GM18517 (cell line): ENCODE measurements at regions not wholly inside any gene's neighbourhood (a gene's known extent, or its start where the extent isn't known, plus 50 kb on each side); places are given as distances from the start of the nearest gene placed in this dataset.

Experiments used
- ATAC-seq: cut with Tn5 transposase; IDR thresholded peaks from one replicate; pipeline ENCODE4 v1.9.1; 2021; ENCODE audit warnings: mild to moderate bottlenecking, moderate library complexity; ENCODE audit not compliant: unreplicated experiment

DNA sequence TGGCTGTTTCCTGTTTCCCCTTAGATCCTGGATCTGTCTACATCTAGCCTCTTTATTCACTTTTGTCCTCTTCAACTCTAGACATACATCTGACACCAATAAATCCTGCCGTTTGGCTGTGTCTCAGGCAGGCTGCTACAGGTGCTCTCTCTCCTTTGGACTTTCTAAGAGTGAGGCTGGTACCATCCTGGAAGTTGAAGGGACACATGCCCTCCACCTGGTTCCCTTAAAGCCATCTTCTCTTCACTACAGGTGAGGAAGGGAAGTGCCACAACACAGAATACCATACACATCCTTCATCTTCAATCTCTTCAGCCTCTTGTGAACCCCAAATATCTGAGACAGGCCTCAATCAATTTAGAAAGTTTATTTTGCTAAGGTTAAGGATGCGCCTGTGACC lies 137.9 kb downstream of the BACH1 start:
- ATAC-seq: no peak

GRCh38 chr21:29441651-29442050 lies 142.9 kb downstream of the BACH1 start:
- ATAC-seq: no peak

- no peak for ATAC-seq
Measured at GRCh38 chr21:29443411-29444010, 144.8 kb downstream of the BACH1 start.

DNA sequence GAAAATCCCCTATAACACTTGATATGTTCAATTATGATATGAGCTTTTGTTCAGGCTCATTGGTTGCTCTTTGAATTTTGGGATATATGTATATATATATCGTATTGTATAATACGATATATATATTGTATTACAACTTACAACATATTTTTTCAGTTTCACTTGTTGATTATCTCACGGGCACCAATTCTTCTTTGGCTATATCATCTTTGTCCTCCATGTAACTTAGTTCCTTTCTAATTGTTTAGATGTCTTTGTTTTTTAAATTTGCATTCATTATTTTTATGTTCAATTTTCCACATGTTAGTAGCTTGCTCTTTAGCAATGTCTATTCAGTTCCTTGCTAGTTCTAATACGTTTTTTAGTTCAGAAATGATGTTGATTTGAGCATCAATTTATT lies 150.0 kb downstream of the BACH1 start:
- ATAC-seq: no peak

- ATAC-seq: no peak
Measured at GRCh38 chr21:29449306-29449950, 150.7 kb downstream of the BACH1 start.

DNA sequence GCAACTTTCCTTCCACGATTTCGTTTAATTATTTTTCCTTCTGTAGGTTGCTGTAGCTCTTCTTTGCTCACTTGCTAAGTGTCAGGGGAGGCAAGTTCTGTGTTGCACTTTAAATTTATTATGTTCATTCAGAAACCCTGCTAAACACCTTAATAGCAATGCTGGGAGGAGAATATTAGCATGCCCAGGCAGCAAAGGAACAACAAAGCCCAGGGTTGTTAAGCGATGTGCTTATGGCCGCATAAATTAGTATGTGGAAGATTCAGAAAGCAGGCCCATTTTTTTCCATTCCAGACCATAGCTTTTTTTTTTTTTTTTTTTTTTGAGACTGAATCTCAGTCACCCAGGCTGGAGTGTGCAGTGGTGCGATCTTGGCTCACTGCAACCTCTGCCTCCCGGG lies 151.3 kb downstream of the BACH1 start:
- no peak for ATAC-seq

DNA sequence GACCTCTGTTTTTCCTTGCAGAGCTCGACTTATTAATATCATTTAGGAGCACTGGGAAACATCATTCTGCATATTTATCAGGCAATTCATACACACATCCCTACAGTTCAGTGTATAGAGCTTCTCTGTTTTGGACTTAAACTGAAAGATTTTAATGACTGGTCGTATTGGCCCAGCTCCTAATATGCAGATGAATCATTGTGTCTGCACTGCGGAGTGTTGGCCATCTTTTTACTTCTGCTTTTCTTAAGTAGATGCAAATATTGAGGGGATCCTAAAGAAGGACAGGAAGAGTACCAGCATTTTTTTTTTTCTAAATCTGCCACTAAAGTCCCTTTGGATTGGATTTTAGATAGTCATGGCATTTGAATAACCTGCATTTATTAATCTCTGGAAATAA lies 154.8 kb downstream of the BACH1 start:
- ATAC-seq: no peak

DNA sequence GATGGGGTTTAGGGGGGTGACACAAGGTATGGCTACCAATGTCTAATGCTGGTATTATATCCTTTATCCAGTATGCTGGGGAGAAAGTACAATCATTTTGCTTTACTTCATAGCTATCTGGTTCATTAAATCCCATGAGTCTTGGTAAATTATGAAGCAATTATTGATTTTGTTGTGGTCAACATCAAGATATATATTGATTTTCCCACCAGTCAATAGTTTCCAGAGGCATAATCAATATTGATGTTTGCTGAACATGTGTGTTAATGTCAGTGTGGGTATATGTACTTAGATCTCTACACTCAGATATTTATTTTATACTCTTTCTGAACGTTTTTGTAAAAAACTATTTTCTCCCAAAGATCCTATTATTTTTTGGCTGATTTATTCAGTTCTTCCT lies 155.5 kb downstream of the BACH1 start:
- ATAC-seq: no peak

GRCh38 chr21:29462479-29462878 lies 163.8 kb downstream of the BACH1 start:
- no peak for ATAC-seq

DNA sequence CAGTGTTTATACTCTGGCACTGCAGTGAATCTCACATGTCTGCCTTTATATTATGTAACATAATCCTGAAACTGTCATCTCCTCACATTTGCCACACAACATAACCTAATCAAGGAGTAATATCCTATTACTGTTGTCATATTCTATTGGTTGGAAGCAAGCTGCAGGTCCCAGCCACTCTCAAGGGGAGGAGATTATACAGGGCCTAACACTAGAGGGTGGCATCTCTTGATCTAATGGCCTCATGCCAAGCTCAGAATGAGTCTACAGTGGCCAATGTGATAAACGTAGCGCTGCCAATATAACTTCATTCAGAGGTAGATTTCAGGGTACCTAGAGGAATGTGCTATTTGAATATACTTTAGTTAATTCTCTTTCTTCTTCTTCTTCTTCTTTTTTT lies 166.8 kb downstream of the BACH1 start:
- ATAC-seq: no peak

DNA sequence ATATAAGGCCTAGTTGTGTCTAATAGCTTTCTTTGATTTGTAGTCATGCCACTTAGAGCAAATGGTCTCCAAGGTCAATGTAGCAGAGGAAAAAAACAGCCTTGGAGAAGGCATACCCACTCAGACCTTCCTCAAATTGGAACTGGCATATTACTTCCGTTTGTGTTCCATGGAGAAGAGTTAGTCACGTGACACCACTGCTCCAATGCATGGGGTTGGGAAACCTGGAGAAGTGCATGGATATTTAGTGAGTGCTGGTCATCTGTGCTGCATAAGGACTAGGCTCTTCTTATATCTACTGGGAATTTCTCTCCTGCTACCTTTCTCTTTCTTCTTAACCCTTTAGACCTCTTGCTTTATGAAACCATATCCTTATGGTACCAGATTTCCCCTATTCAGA lies 167.8 kb downstream of the BACH1 start:
- ATAC-seq: no peak

DNA sequence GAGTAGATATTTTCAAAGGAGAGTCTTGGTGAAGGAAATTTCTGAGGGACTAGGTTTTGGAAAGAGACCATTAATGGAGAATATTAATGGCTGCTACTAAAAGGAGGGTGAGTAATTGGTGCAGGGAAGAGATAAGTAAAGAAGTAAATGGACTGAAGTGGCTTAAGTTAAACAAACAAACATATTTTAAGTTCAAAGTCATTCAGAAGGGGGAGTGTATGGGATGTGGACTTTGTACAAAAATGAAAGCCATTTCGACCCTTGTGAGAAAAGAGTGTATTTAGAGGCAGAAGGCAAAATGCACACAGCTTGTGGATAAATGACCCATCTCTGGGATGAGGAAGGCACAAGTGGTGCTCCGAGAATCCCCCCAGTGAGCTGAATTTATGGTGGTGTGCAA lies 171.7 kb downstream of the BACH1 start:
- ATAC-seq: no peak

DNA sequence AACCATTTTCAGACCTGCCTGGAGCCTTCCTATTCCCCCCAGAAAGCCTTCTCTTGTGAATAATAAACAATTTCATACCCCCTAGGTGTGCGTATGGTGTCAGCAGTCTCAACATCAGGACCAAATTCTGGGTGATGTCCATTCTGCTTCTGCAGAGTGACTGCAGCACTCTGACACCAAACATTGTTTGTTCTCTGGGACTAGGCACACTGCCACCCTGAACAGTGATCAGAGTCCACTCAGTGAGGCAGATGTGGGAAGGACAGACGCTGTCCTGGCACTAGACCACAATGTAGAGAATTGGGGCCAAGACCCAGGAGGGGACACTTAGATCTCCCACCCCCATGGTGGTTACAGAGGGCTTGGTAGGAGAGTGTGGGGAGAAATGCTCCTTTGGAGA lies 175.1 kb downstream of the BACH1 start:
- no peak for ATAC-seq

DNA sequence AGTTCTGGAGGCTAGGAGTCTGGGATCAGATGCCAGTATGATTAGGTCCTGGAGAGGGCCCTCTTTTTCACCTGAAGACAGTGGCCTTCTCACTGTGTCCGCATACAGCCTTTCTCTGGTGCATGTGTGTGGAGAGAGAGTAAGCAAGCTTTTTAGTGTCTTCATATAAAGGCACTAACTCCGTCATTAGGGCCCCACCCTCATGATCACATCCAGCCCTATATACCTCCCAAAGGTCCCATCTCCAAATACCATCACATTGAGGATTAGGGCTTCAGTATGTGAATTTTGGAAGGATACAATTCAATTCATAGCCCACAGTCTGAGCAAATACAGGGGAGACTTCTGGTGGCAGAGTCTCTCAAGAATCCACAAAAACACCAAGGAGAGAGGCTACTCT lies 176.6 kb downstream of the BACH1 start:
- no peak for ATAC-seq

DNA sequence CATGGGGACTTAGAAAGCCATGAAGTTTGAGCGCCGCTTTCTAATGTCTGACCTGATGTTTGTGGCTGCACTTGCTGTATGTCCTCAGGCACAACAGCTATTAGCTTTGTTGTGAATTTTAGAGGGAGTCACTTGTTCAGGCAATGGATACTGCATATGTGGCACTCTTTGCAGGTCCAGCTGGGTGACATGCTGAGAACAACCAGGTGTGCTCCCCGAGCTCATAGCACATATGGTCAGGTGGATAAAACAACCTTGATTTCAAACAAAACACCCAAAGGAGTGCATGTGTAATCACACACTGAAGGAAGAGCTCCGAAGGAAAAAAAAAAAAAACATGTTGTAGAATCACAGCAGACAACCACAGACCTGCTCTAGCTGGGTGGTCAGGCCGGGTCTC lies 178.6 kb downstream of the BACH1 start:
- no peak for ATAC-seq

DNA sequence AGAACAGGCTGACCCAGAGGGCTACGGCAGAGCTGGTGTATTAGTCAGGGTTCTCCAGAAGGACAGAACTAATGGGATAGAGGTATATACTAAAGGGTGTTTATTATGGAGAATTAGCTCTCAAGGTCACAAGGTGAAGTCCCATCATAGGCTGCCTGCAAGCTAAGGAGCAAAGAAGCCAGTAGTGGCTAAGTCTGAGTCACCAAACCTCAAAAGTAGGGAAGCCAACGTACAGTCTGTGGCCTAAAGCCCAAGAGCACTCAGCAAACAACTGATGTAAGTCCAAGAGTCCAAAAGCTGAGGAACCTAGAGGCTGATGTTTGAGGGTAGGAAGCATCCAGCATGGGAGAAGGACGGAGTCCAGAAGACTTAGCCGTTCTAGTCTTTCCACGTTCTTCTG lies 179.2 kb downstream of the BACH1 start:
- no peak for ATAC-seq

DNA sequence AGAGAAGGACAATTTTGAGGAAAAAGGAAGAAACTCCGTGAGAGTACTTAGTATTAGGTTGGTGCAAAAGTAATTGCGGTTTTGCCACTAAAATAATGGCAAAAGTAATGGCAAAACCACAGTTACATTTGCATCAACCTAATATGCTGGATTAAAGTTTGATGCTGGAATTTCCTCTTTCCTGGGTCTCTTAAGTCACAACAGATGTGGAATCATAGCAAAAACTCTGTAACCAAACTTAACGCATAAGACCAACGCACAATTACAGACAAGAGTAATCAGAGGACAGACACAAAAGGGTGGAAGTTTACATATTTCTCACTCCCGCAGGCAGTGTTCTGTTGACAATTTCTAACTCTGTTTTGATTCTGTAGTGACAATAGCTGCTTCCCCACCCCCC lies 182.4 kb downstream of the BACH1 start:
- no peak for ATAC-seq

GRCh38 chr21:29481641-29482040 lies 182.9 kb downstream of the BACH1 start:
- no peak for ATAC-seq

- no peak for ATAC-seq
Measured at GRCh38 chr21:29486306-29486807, 187.6 kb downstream of the BACH1 start.
